NCI-H446 (cell line): ENCODE measurements at regions not wholly inside any gene's neighbourhood (a gene's known extent, or its start where the extent isn't known, plus 50 kb on each side); places are given as distances from the start of the nearest gene placed in this dataset.
"Not testable (repeated sequence)": the region's sequence is repeated elsewhere in the genome, so short reads cannot be mapped to it uniquely, and the experiment has no call there.

Experiments used
- DNase-seq, 2 experiments: peaks; one replicate each; lab custom pipeline; 2025; lab: John Stamatoyannopoulos, UW

DNA sequence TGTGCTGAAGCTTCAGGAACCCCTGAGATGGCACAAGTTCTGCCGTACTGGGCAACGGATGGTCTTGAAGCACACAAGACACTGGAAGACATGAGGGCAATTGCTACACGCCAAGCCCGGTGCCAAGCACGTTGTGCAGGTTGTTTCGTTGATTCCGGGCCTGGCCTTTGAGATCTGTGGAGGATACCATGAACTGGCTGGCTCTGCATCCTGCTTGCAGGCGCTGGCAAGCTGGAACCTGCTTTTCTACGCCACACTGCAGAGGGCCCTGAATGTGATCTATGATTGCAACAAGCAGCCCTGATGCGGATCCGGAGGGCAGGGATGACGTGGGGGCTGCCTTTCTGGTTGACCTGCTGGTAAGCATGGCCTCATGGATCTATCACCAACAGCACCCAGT, 262.5 kb upstream of the ATP10A start:
- DNase-seq: no peak

DNA sequence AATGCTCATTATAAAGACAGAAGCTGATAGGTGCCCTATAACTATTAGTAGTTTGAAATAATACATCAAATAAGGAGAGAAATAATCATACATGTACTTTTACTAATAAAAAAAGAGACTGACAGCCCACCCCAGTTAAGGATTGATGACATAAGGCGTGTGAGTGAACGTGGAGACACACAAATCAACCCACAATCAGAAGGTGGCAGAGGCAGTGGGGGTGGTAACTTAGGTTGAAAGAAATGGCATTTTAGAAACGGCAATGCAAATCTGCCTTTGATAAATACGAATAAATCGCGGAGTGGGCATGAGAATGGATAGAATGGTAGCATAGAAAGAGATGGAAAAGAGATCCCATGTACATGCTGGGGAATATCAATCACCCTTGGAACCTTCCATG, 256.2 kb upstream of the ATP10A start:
- DNase-seq: no peak

- no peak for DNase-seq
Observed at GRCh38 chr15:26115229-26115943, 252.3 kb upstream of the ATP10A start.

- not testable (repeated sequence) for DNase-seq
Observed at GRCh38 chr15:26114128-26114527, 251.0 kb upstream of the ATP10A start.

DNA sequence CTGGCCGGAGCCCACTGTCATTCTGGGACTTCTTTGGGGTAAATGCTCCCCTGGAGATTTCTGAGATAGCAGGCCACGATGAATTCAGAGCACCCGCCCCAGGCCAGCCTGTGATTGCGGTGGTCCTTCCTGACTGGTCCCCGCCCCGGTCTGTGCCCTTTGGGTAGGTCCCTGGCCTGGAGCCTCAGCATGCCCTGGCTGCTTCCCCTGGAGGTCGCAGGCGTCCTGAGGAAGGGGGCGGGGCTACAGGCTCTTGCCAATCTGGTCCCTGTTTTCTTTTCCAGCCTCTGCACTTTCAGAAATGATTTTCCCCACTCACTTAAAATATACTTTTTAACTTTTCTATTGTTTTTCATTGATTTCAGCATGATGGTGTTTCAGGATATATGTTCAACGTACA, 250.2 kb upstream of the ATP10A start:
- no peak for DNase-seq

DNA sequence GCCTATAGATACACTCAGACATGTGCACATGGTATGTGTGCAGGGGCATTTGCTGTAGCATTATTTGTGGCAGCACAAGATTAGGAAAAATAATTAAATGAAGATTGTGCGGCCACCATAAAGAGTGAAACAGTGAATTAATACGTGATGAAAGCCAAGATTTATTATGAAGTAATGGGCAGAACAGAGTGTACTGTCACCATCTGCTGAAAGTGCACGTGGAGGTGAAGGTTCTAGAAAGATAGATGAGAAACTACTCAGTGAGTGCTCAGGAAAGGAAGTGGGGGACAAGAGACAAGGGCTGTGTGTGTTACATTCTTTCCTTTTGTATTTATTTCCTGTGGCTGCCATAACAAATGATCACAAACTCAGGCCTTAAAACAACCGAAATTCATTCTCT, 246.1 kb upstream of the ATP10A start:
- no peak for DNase-seq

DNA sequence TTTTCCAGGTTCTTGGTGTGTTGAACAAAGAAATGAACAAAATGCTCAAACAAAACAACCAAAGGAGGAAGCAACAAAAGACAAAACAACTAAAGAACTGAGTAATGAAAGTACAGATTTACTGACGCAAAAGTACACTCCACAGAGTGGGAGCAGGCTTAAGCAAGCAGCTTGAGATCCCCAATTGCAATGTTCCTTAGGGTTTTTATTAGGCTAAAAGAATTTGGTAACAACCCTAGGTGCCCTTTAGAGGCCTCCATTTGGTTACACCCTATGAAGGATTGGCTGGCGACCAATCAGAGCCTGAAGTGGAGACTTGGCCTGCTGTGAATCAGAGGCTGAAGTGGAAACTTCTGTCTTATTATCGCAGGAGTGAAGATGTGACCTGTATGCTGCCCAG, 243.4 kb upstream of the ATP10A start:
- no peak for DNase-seq

- DNase-seq: no peak
Observed at GRCh38 chr15:26103002-26103404, 239.9 kb upstream of the ATP10A start.

- DNase-seq: no peak
Observed at GRCh38 chr15:26102365-26102764, 239.2 kb upstream of the ATP10A start.

DNA sequence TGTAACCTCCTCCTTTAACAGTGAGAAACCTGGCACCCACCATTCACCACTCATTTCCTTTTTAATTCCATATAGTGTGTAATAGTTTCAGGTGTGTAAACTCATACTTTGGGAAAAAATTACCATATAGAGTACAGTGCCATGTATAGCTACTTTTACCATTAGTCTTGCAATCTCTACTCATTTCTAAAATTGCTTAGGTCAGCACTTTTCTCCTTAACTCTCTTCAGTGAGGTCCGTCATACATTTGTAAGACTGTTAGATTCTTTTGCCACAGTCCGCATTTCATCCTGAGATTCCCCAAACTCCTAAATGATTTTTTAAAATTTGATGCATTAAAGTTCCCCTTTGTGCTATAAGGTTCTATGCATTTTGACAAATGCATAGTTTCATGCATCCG, 238.3 kb upstream of the ATP10A start:
- no peak for DNase-seq

DNA sequence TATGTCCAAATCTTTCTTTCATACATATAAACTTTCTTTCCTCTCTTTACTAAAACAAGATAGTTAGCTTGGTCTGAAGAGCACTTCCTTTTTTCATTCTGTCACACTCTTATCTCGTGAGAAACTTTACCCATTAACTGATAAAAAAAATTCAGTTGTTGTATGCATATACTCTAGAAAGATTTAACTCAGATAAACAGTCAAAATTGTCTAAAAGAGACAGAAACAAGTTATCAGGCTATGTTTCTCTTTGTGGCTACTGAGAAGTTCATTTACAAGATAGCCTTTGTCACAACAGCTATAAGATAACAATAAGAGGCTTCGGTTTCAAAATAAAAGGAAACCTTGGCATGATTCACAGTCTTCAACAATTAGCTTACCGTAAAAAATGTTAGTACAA, 235.7 kb upstream of the ATP10A start:
- no peak for DNase-seq

GRCh38 chr15:26097216-26097615, 234.1 kb upstream of the ATP10A start:
- no peak for DNase-seq

DNA sequence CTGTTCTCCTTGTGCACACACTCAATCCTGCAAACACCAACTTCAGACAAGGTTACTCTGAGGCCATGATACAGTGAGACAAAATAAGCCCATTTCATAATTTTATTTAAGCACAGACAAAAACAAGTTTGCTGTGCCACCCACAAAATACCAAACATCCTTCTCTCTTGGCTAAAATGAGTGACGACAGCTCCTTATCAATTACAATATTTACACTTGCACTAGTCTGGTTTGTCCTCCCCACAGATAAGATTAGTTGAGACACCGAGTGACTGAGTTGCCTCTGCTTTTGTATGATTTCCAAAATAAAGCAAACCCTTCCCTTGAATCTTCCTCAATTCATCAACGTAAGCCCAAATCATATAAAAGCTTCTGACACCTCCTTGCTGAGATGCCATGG, 233.5 kb upstream of the ATP10A start:
- DNase-seq: no peak

GRCh38 chr15:26095710-26096330, 232.7 kb upstream of the ATP10A start:
- DNase-seq: no peak

- DNase-seq: no peak
Observed at GRCh38 chr15:26091184-26091583, 228.1 kb upstream of the ATP10A start.

DNA sequence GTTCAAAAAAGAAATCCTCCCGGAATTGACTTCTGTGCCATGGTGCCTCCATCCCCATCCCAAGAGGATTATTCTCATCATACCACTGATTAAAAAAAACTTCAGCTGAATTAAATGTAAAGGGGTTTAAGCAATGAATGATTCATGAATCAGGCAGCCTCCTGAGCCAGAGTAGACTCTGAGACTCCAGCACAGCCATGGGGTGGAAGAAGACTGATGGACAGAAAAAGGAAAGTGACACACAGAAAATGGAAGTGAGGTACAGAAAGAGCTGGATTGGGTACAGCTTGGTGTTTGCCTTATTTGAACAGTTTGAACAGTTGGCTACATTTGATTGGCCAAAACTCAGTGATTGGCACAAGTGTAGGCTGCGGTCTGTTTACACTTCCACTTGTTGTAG, 224.8 kb upstream of the ATP10A start:
- DNase-seq: no peak

DNA sequence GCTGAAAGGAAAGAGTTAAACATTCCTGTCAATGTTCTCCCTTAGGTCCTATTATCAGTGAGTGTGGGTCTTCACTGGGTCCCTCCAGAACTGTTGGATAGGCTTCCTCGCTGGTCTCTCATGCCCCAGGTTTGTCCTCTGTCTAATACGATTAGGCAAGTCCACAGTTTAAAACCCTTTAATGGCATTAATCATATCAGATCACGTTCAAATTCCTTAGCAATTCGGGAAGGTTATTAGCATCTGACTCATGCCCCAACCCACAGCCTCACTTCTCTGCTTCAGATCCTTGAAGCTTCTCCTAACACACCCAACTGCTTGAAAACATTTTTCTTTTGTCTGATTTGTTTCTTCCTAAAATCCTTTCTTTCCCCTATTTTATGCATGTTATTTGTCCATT, 224.3 kb upstream of the ATP10A start:
- no peak for DNase-seq

DNA sequence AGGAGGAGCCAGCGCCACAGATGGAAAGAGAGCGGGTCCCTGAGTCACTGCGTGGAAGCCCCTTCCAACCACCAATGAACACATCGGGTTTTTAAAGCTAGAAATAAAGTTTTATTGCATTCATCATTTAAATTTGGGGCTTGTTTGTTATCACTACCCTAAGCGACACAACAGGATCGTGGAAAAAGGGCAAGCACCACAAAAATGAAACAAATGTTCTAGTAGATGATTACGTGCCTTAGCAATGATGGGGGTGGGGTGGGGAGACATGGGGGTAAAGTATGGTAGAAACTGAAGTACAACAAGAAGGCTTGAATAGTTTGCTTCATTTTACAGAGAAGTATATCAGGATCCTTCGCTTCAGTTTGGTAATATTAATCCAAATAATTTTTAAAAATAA, 221.6 kb upstream of the ATP10A start:
- DNase-seq: no peak

DNA sequence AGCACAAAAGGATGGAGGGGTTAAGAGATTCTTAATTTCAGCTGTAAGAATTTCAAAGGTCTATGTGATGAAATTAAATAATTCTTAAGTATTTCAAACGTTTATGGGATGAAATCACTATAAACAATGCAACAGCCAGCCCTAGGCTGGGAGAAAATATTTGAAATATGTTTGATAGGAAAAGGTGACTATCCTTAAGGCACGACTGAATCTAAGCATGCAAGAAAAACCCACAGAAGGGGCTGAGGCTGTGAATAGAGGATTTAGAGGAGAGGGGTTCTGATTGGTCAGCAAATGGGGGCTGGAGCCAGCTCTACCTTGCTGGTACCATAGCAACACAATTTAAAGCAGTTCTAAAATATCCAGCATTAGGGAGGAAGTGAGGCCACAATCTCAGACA, 220.8 kb upstream of the ATP10A start:
- no peak for DNase-seq

DNA sequence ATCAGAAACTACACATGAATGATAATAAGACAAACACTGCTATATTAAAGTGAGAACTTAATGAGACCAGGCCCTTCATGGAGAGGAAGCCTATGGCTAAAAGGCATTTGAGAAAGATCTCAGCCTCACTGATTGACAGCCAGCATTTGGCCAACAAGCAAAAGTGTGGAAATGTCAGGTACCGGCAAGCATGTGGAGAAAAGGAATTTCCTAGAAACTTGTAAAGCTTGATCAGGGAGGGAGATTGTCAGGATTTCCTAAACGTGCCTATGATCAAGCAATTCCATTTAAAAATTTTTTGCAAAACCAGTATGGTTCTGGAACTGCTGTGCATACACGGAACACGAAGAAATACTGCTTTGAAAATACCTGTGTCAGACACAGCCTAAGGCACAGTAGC, 220.3 kb upstream of the ATP10A start:
- DNase-seq: no peak

GRCh38 chr15:26082221-26083109, 219.3 kb upstream of the ATP10A start:
- peak; percentile 86 to 94 for DNase-seq

- no peak for DNase-seq
Observed at GRCh38 chr15:26081758-26082220, 218.7 kb upstream of the ATP10A start.

- DNase-seq: no peak
Observed at GRCh38 chr15:26075770-26076169, 212.6 kb upstream of the ATP10A start.
